H7 (cell line): ENCODE measurements at regions not wholly inside any gene's neighbourhood (a gene's known extent, or its start where the extent isn't known, plus 50 kb on each side); places are given as distances from the start of the nearest gene placed in this dataset.

Experiments
- DNase-seq: peaks from one replicate; pipeline ENCODE4 v3.0.0; 2012
- H3K27me3 ChIP-seq: 2 replicates; pipeline ENCODE4 v1.6.0; 2011; ENCODE audit warnings: mild to moderate bottlenecking, low read length; ENCODE audit not compliant: control insufficient read depth, insufficient read depth
- H3K36me3 ChIP-seq: replicated peaks from 2 replicates; pipeline ENCODE4 v1.5.1; 2011; ENCODE audit warnings: low read length; ENCODE audit not compliant: control insufficient read depth, insufficient read depth
- H3K4me3 ChIP-seq: 2 replicates; pipeline ENCODE4 v1.5.1; 2011; ENCODE audit warnings: low read depth, mild to moderate bottlenecking, control low read depth, low read length, moderate library complexity; ENCODE audit not compliant: insufficient read depth

GRCh38 chr3:86147119-86147518 lies 843.8 kb downstream of the VGLL3 start:
- no peaks in the 10 kb centered on the region for H3K27me3 ChIP-seq
- no peak overlapping the region for H3K4me3 ChIP-seq
- H3K36me3 ChIP-seq, result no peaks in the 10 kb centered on the region
- DNase-seq, result no peak

- DNase-seq, result no peak
- H3K4me3 ChIP-seq, result no peak overlapping the region
- no peaks in the 10 kb centered on the region for H3K36me3 ChIP-seq
- no peaks in the 10 kb centered on the region for H3K27me3 ChIP-seq
Measured at GRCh38 chr3:86126552-86126951, 864.4 kb downstream of the VGLL3 start.
